Left lung (tissue), 4 donors: ENCODE measurements at regions not wholly inside any gene's neighbourhood (a gene's known extent, or its start where the extent isn't known, plus 50 kb on each side); places are given as distances from the start of the nearest gene placed in this dataset.

ENCODE experiments used
- ATAC-seq: fragments of 200-7000 bp; cut with Tn5 transposase; one replicate; pipeline ENCODE4 v1.9.1; 2020; ENCODE audit warnings: moderate library complexity
- DNase-seq, 4 donors: peaks; one replicate each; pipeline ENCODE4 v3.0.0-alpha.2; 2013 to 2020
- H3K27ac ChIP-seq, 2 donors: fragments of 200-600 bp; sonication (generic) in 1 of 2; one replicate each; pipeline versions ENCODE4 v1.5.0 to v1.8.0; 2020 to 2021
- H3K27me3 ChIP-seq, 2 donors: fragments of 200-600 bp; sonication (generic) in 1 of 2; one replicate each; pipeline versions ENCODE4 v1.5.0 to v1.8.0; 2020 to 2021
- H3K36me3 ChIP-seq, 2 donors: fragments of 200-600 bp; sonication (generic) in 1 of 2; one replicate each; pipeline versions ENCODE4 v1.5.0 to v1.8.0; 2020 to 2021
- H3K4me1 ChIP-seq, 2 donors: fragments of 200-600 bp; one replicate each; pipeline ENCODE4 v1.8.0; 2021
- H3K4me3 ChIP-seq, 2 donors: fragments of 200-600 bp; sonication (generic) in 1 of 2; one replicate each; pipeline versions ENCODE4 v1.5.0 to v1.8.0; 2020 to 2021; ENCODE audit warnings: mild to moderate bottlenecking in 1 of 2
- H3K9me3 ChIP-seq, 2 donors: fragments of 200-600 bp; sonication (generic) in 1 of 2; one replicate each; pipeline versions ENCODE4 v1.5.0 to v1.8.0; 2020 to 2021
- CTCF ChIP-seq, 2 donors: fragments of 200-600 bp; sonication (generic) in 1 of 2; IDR thresholded peaks; one replicate each; pipeline versions ENCODE4 v1.5.0 to v1.8.0; 2021; ENCODE audit warnings: antibody characterized with exemption in 2 of 2
- intact Hi-C, 2 donors: fragments of 100-400 bp; cut with DNase I; formaldehyde crosslinking; loops; one replicate each; pipeline versions ENCODE4 v1.11.2 to v1.14.2; 2022
- donor health status: DM: no; HTN: yes; CAD: no.
- donor health status: DM: no; HTN: no; CAD: no.

DNA sequence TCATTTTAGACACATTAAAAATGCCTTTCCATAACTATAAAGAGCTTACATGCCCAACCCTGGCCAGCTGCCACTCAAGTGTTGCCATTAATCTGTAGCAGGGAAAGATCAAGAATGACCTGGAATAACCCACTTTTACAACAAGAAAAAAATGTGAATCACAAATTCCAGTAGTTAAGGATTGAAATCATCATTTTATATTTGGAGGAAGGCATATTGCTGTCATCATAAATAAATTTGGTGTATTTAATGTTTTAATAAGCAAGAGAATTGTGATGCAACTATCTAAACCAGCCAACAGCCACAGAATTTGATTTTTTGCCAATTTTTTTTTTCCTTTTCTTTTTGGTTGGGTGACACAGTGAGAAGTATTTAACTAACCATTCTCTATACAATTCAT lies 240.0 kb upstream of the SEMA6D start:
- H3K27ac ChIP-seq, result no peak overlapping the region
- H3K9me3 ChIP-seq, result no peaks in the 10 kb centered on the region
- H3K36me3 ChIP-seq, result no peaks in the 10 kb centered on the region
- no peak for ATAC-seq
- no peak overlapping the region for H3K4me3 ChIP-seq
- DNase-seq, result peak in 2 of 4 donors; percentile 39 to 44
- intact Hi-C loops, result loop anchor here in 1 of 2 donors (10.0 kb wide), 1 partner anchor 507 kb away; no protein-coding TSS in a partner anchor
- H3K4me1 ChIP-seq, result no peaks in the 10 kb centered on the region
- H3K27me3 ChIP-seq, result no peaks in the 10 kb centered on the region
- TF ChIP-seq CTCF (IDR thresholded peaks at IDR 0.05), result no peak

- no peak overlapping the region for H3K4me3 ChIP-seq
- ATAC-seq (no peak), DNase-seq (no peak)
- intact Hi-C loops, result no loop called here
- H3K9me3 ChIP-seq, result no peaks in the 10 kb centered on the region
- no peak for TF ChIP-seq CTCF (IDR thresholded peaks at IDR 0.05)
- H3K27me3 ChIP-seq, result no peaks in the 10 kb centered on the region
- no peaks in the 10 kb centered on the region for H3K36me3 ChIP-seq
- H3K27ac ChIP-seq, result no peak overlapping the region
- no peaks in the 10 kb centered on the region for H3K4me1 ChIP-seq
These were observed 233.2 kb upstream of the SEMA6D start for GRCh38 chr15:47484059-47484458.

DNA sequence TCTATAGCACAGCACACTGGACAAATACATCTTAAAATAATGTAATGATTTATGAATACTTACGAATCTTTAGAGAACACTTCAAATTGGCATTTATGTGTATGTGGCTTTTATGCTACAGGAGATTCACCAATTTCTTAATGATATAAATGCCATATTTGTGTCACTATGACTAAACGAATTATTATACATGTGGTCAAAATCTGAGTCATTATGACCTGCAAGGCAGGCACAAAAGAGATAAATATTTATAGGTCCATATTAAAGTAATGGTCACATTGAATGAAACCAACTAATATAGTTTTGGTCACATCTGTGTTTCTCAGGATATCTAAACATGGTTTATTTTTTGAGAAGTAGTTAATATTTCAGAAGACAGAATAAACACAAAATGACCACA lies 232.3 kb upstream of the SEMA6D start:
- no peaks in the 10 kb centered on the region for H3K36me3 ChIP-seq
- ATAC-seq (no peak), DNase-seq (no peak)
- no peak overlapping the region for H3K4me3 ChIP-seq
- no peak overlapping the region for H3K27ac ChIP-seq
- no peaks in the 10 kb centered on the region for H3K27me3 ChIP-seq
- no peaks in the 10 kb centered on the region for H3K9me3 ChIP-seq
- no peak for TF ChIP-seq CTCF (IDR thresholded peaks at IDR 0.05)
- H3K4me1 ChIP-seq, result no peaks in the 10 kb centered on the region
- intact Hi-C loops, result no loop called here

DNA sequence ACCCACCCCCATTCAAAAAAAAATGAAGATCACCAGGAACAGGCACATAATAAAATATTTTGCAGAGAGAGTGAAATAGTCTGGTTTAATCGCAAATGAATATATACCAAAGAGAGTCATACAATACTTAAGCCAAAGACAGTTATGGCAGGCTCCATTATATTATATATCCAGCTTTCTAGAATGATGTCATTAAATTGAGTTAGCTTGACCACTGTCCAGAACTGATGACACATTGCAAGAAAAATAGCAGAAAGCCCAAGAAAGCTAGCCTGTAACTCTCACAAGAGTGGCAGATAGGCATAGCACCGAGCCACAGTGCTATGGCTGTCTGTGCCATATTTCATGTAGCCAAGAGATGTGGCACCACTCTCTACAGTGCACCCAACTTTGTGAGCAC lies 231.9 kb upstream of the SEMA6D start:
- no peak for ATAC-seq
- Histone ChIP-seq H3K9me3 (no peaks in the 10 kb centered on the region), H3K27me3 (no peaks in the 10 kb centered on the region), H3K4me1 (no peaks in the 10 kb centered on the region), H3K36me3 (no peaks in the 10 kb centered on the region), H3K4me3 (no peak overlapping the region), H3K27ac (no peak overlapping the region)
- DNase-seq, result no peak
- TF ChIP-seq CTCF (IDR thresholded peaks at IDR 0.05), result no peak
- intact Hi-C loops, result no loop called here

GRCh38 chr15:47486040-47486439 lies 231.3 kb upstream of the SEMA6D start:
- TF ChIP-seq CTCF (IDR thresholded peaks at IDR 0.05), result no peak
- H3K27ac ChIP-seq, result no peak overlapping the region
- no peaks in the 10 kb centered on the region for H3K36me3 ChIP-seq
- no peak for ATAC-seq
- no peak overlapping the region for H3K4me3 ChIP-seq
- no peaks in the 10 kb centered on the region for H3K9me3 ChIP-seq
- no peaks in the 10 kb centered on the region for H3K4me1 ChIP-seq
- intact Hi-C loops, result no loop called here
- no peak for DNase-seq
- no peaks in the 10 kb centered on the region for H3K27me3 ChIP-seq
